ENCODE measurements at regions not wholly inside any gene's neighbourhood (a gene's known extent, or its start where the extent isn't known, plus 50 kb on each side); places are given as distances from the start of the nearest gene placed in this dataset.

GRCh38 chr3:110910346-110910955, 161.2 kb upstream of the NECTIN3 start:
- TF ChIP-seq CTCF (IDR thresholded peaks at IDR 0.05) (no peak), POLR2A (IDR thresholded peaks at IDR 0.05) (no peak), POLR2AphosphoS5 (IDR thresholded peaks at IDR 0.05) (no peak)
